ENCODE measurements at regions not wholly inside any gene's neighbourhood (a gene's known extent, or its start where the extent isn't known, plus 50 kb on each side); places are given as distances from the start of the nearest gene placed in this dataset.

DNA sequence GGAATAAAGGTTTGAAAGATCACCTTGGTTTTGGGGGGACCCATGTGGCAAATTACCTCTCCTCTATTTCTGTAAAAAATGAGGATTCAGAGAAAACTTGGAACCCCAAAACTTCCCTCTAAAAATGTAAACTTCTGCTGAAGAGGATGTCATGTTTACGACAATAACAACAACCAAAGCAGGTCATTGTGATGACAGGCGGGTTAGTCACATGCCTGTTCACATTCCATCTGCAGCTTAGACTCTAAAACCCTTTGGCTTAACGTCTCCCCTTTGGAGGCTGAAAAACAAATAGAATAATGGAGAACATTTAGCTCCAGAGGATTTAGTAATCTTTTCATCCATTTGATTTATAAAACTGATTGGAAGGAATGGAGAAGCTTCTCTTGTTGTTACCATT is 75.0 kb upstream of the FAM9C start:
- TF ChIP-seq, protein P1, sequence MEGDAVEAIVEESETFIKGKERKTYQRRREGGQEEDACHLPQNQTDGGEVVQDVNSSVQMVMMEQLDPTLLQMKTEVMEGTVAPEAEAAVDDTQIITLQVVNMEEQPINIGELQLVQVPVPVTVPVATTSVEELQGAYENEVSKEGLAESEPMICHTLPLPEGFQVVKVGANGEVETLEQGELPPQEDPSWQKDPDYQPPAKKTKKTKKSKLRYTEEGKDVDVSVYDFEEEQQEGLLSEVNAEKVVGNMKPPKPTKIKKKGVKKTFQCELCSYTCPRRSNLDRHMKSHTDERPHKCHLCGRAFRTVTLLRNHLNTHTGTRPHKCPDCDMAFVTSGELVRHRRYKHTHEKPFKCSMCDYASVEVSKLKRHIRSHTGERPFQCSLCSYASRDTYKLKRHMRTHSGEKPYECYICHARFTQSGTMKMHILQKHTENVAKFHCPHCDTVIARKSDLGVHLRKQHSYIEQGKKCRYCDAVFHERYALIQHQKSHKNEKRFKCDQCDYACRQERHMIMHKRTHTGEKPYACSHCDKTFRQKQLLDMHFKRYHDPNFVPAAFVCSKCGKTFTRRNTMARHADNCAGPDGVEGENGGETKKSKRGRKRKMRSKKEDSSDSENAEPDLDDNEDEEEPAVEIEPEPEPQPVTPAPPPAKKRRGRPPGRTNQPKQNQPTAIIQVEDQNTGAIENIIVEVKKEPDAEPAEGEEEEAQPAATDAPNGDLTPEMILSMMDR (IDR thresholded peaks at IDR 0.05), result no peak
- TF ChIP-seq POLR2A (IDR thresholded peaks at IDR 0.05), result no peak
